Uterus (tissue), 3 donors: ENCODE measurements at regions not wholly inside any gene's neighbourhood (a gene's known extent, or its start where the extent isn't known, plus 50 kb on each side); places are given as distances from the start of the nearest gene placed in this dataset.

Experiments
- DNase-seq, 2 donors: peaks; one replicate each; pipeline ENCODE4 v3.0.0-alpha.2; 2019 to 2020
- H3K27ac ChIP-seq, 2 donors: fragments of 200-600 bp; sonication (generic); 1 replicate in 1 of 2; 2 replicates in 1 of 2; pipeline ENCODE4 v1.5.1; 2016 to 2018
- H3K27me3 ChIP-seq, 2 donors: fragments of 200-600 bp; sonication (generic); one replicate each; pipeline ENCODE4 v1.5.1; 2018 to 2019; ENCODE audit warnings: control low read depth in 1 of 2
- H3K36me3 ChIP-seq, 2 donors: fragments of 200-600 bp; sonication (generic); one replicate each; pipeline ENCODE4 v1.5.1; 2019; ENCODE audit warnings: control low read depth in 1 of 2
- H3K4me1 ChIP-seq, 2 donors: fragments of 200-600 bp; sonication (generic); one replicate each; pipeline ENCODE4 v1.5.1; 2018 to 2019; ENCODE audit warnings: control low read depth in 1 of 2
- H3K4me3 ChIP-seq, 2 donors: fragments of 200-600 bp; sonication (generic); 1 replicate in 1 of 2; 2 replicates in 1 of 2; pipeline ENCODE4 v1.5.1; 2018 to 2019; ENCODE audit warnings: mild to moderate bottlenecking in 1 of 2
- H3K9me3 ChIP-seq, 2 donors: fragments of 200-600 bp; sonication (generic); one replicate each; pipeline ENCODE4 v1.5.1; 2019; ENCODE audit warnings: control low read depth in 1 of 2
- POLR2A ChIP-seq, 2 donors: fragments of 450-650 bp; IDR thresholded peaks; one replicate each; pipeline ENCODE4 v1.6.1; 2016; ENCODE audit warnings: antibody characterized with exemption in 2 of 2, mild to moderate bottlenecking in 1 of 2, moderate library complexity in 1 of 2
- intact Hi-C: fragments of 100-400 bp; cut with DNase I; formaldehyde crosslinking; loops from one replicate; pipeline ENCODE4 v1.15.1; 2023; ENCODE audit warnings: low total_unique reads
- TF ChIP-seq, protein P1 (sequence below), 4 experiments: fragments of 200-600 bp in 2 of 4; fragments of 450-650 bp in 2 of 4; sonication (generic) in 2 of 4; IDR thresholded peaks; one replicate each; pipeline ENCODE4 v1.5.1; 2016 to 2019; ENCODE audit warnings: antibody characterized with exemption in 4 of 4, mild to moderate bottlenecking in 2 of 4, moderate library complexity in 1 of 4
- donor health status: DM: yes; HTN: yes; CAD: no.

DNA sequence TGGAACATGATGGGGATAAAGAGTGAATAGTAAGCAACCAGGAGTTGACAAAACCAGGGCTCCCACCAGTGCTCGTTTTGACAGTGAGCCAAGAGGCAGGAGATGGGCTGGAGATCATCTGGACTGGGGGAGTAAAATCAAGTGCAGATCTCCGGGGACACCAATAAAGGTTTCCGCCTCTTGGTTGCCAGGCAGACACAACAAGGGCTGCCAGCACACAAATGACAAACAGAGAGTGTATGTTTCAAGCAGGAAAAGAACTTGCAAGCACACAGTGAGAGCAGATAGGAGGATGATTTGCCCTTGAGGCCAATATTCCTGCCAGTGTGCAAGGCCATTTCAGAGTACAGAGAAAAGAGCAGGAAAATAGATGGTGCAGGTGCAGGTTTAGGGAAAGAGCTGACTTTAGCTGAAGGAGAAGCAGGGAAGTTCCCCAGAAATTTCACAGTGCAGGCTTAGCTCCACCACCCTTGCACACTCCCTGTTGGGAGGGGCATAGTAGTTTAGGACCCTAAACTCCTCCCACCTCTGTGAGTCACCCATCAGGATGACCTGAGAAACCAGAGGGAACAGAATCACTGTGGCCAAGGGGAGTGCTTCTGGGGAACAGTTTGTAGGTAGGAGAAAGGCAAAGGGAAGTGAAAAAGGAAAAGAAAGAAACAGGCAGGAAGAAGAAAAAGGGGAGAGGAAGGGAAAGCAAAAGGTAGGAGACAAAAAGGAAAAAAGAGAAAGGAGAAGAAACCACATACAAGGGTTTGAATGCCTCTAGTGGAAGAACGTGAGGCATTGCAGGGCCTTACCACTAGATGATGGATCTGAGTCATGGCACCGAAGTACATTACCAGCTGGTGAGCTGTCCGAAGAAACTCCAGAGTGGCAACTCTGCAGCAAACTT, 404.4 kb downstream of the SLC6A15 start:
- intact Hi-C loops = no loop called here
- H3K4me3 ChIP-seq = no peak overlapping the region
- peaks cover 0 to 2% of the 10 kb centered on the region in 2 donors for H3K36me3 ChIP-seq
- no peaks in the 10 kb centered on the region for H3K9me3 ChIP-seq
- peak; percentile 29 to 37 for DNase-seq
- H3K4me1 ChIP-seq = no peaks in the 10 kb centered on the region
- H3K27ac ChIP-seq = peak overlapping the region; percentile 37 to 46
- TF ChIP-seq, protein P1, sequence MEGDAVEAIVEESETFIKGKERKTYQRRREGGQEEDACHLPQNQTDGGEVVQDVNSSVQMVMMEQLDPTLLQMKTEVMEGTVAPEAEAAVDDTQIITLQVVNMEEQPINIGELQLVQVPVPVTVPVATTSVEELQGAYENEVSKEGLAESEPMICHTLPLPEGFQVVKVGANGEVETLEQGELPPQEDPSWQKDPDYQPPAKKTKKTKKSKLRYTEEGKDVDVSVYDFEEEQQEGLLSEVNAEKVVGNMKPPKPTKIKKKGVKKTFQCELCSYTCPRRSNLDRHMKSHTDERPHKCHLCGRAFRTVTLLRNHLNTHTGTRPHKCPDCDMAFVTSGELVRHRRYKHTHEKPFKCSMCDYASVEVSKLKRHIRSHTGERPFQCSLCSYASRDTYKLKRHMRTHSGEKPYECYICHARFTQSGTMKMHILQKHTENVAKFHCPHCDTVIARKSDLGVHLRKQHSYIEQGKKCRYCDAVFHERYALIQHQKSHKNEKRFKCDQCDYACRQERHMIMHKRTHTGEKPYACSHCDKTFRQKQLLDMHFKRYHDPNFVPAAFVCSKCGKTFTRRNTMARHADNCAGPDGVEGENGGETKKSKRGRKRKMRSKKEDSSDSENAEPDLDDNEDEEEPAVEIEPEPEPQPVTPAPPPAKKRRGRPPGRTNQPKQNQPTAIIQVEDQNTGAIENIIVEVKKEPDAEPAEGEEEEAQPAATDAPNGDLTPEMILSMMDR (IDR thresholded peaks at IDR 0.05) = peak in 1 of 4 experiments; percentile 25
- no peak for TF ChIP-seq POLR2A (IDR thresholded peaks at IDR 0.05)
- H3K27me3 ChIP-seq = no peaks in the 10 kb centered on the region

DNA sequence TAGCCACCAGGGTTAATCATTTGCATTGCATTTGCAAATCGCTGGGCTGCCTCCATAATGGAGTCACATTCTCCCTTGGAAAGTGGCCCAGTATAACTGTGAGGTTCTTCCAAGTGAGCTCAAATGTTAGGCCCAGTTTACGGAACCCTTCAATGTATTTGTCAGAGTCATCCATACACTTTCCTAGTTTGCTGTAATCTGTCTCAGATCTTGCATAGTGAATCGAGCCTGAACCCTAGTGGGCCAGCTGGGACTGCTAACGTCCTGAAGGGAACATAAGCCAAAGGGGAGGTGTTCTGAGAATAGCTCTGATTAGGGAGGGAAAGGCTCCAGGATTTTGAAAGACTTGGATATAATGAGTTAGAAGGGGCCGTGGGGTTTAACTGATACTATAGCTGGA, 406.3 kb downstream of the SLC6A15 start:
- Histone ChIP-seq H3K27ac (no peak overlapping the region), H3K27me3 (no peaks in the 10 kb centered on the region), H3K4me1 (no peaks in the 10 kb centered on the region), H3K9me3 (no peaks in the 10 kb centered on the region), H3K36me3 (peaks cover 0 to 2% of the 10 kb centered on the region in 2 donors), H3K4me3 (no peak overlapping the region)
- peak in 1 of 2 donors; percentile 29 for DNase-seq
- intact Hi-C loops = no loop called here
- TF ChIP-seq, protein P1 (IDR thresholded peaks at IDR 0.05) = no peak
- TF ChIP-seq POLR2A (IDR thresholded peaks at IDR 0.05) = no peak

DNA sequence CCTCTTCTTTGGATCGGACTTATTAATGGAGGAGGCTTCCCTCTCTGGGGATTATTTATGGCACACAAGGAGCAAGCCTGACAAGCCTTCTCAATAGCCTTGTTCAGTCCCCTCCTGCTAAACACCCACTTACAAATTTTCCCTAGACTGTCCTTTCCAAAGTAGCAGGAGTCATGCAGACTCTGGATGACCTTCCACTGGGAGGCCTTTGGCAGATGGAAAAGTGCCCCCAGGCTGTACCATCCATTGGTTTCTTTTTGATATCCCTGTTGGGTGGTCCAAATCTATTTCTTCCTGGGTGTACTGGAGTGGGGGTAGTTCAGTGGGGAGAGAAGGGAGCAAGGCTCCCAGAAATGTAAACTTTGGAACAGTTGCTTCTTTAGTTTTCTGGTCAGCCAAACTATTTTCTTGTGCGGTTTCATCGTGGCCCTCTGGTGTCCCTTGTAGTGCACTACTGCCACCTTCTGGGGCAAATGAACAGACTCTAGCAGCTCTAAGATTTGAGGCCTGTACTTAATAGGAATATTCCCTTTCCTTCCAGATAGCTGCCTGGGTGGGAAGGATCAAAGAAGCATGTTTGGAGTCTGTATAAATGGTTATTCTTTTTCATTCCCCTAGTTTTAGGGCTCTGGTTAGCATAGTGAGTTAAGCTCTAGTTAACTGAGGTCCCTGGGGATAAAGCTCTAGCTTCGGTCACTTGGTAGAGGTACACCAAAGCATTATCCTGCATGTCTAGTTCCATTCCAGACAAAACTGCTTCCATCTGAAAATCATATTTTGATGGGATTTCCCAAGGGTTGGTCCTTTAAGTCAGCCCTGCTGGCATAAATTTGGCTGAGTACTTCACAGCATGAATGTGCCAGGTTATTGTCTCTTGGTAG, 409.5 kb downstream of the SLC6A15 start:
- Histone ChIP-seq H3K27ac (no peak overlapping the region), H3K4me3 (no peak overlapping the region), H3K36me3 (no peaks in the 10 kb centered on the region), H3K4me1 (no peaks in the 10 kb centered on the region), H3K9me3 (no peaks in the 10 kb centered on the region), H3K27me3 (no peaks in the 10 kb centered on the region)
- intact Hi-C loops = no loop called here
- peak in 1 of 2 donors; percentile 23 for DNase-seq
- TF ChIP-seq POLR2A (IDR thresholded peaks at IDR 0.05) = no peak
- TF ChIP-seq, protein P1 (IDR thresholded peaks at IDR 0.05) = peak in 3 of 4 experiments; percentile 11 to 36 (median 31)

DNA sequence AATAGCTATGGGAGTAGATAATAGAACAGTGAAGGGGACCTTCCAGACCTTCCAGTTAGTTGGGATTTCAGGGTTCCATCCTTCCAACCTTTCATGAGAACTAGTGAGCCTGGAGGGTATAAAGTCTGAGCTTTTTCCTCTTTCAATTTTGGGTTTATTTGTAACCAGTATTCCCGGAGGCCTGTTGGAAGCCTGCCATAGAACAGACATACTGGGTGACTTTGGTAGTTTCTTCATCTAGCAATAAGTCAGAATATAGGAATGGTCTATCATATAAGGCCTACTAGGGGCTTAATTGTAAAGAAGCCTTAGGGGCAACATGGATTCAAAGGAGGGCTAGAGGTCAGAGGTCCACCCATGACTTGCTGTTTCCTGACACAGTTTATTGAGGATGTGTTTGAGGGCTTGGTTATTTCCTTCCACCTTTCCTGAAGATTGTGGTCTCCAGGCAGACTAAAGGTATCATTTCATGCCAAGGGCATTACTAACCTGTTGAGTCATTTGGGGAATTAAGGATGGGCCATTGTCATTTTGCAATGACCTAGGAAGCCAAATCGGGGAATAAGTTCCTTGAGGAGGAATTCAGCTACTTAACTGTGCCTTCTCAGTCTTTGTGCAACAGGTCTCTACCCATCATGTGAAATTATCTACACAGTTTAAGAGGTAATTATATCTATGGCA, 410.3 kb downstream of the SLC6A15 start:
- Histone ChIP-seq H3K36me3 (no peaks in the 10 kb centered on the region), H3K9me3 (no peaks in the 10 kb centered on the region), H3K4me3 (no peak overlapping the region), H3K27me3 (no peaks in the 10 kb centered on the region), H3K27ac (no peak overlapping the region), H3K4me1 (no peaks in the 10 kb centered on the region)
- no peak for DNase-seq
- TF ChIP-seq POLR2A (IDR thresholded peaks at IDR 0.05) = no peak
- TF ChIP-seq, protein P1 (IDR thresholded peaks at IDR 0.05) = no peak
- intact Hi-C loops = no loop called here
